Prostate gland (tissue), 2 donors: ENCODE measurements at regions not wholly inside any gene's neighbourhood (a gene's known extent, or its start where the extent isn't known, plus 50 kb on each side); places are given as distances from the start of the nearest gene placed in this dataset.

Experiments
- DNase-seq: peaks from one replicate; pipeline ENCODE4 v3.0.0-alpha.2; 2019; ENCODE audit warnings: low spot score
- H3K27ac ChIP-seq, 2 donors: fragments of 200-600 bp; sonication (generic); 2 replicates each; pipeline ENCODE4 v1.5.1; 2017 to 2019
- H3K27me3 ChIP-seq: fragments of 200-600 bp; sonication (generic); replicated peaks from 2 replicates; pipeline ENCODE4 v1.5.1; 2019; ENCODE audit not compliant: insufficient read depth
- H3K36me3 ChIP-seq, 2 donors: fragments of 200-600 bp; sonication (generic); 1 replicate in 1 of 2; 2 replicates in 1 of 2; pipeline versions ENCODE4 v1.5.1 to v1.8.1; 2017 to 2019
- H3K4me1 ChIP-seq: fragments of 200-600 bp; sonication (generic); replicated peaks from 2 replicates; pipeline ENCODE4 v1.5.1; 2019
- H3K4me3 ChIP-seq, 2 donors: fragments of 200-600 bp; sonication (generic); 2 replicates each; pipeline ENCODE4 v1.5.1; 2017 to 2019
- H3K9me3 ChIP-seq: fragments of 200-600 bp; sonication (generic); 2 replicates; pipeline ENCODE4 v1.5.1; 2017
- POLR2A ChIP-seq: fragments of 450-650 bp; IDR thresholded peaks from one replicate; pipeline ENCODE4 v1.6.1; 2016; ENCODE audit warnings: antibody characterized with exemption, mild to moderate bottlenecking
- POLR2AphosphoS5 ChIP-seq: sonication (generic); formaldehyde crosslinking; IDR thresholded peaks from one replicate; pipeline ENCODE4 v1.6.1; 2017; ENCODE audit warnings: antibody characterized with exemption
- WGBS: methylation state at CpG from one replicate; pipeline ENCODE4 v1.1.5; 2018; 5-methylcytosine and 5-hydroxymethylcytosine counted together
- intact Hi-C: fragments of 100-400 bp; cut with DNase I; formaldehyde crosslinking; loops from one replicate; pipeline ENCODE4 v1.14.2; 2022
- TF ChIP-seq, protein P1 (sequence below), 4 experiments: fragments of 200-600 bp in 2 of 4; fragments of 450-650 bp in 2 of 4; sonication (generic) in 2 of 4; IDR thresholded peaks; 1 replicate in 3 of 4; 2 replicates in 1 of 4; pipeline ENCODE4 v1.5.1; 2016 to 2019; ENCODE audit warnings: antibody characterized with exemption in 4 of 4, mild to moderate bottlenecking in 2 of 4, moderate library complexity in 2 of 4

DNA sequence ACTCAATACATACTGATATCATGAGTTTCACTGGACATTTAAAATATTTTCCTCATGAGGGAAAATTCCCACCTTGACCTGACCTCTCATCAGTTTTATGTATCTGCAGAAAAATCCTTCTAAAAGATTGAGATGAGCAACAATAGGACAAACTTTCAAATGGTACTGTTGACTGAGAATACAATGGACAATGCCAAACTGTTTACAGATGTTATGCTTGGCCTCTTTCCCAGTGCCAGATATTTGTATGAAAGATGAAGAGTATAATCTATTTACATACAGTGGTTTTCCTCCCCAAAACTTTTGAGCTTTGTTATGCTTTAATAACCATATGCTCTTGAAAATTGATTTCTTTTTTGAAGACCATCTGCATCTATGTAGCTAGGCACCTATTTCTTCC lies 245.1 kb upstream of the RSPO3 start:
- Histone ChIP-seq H3K36me3 (no peaks in the 10 kb centered on the region), H3K4me3 (no peak overlapping the region), H3K27ac (no peak overlapping the region), H3K9me3 (no peaks in the 10 kb centered on the region), H3K4me1 (no peaks in the 10 kb centered on the region), H3K27me3 (no peaks in the 10 kb centered on the region)
- no peak for DNase-seq
- intact Hi-C loops = no loop called here
- TF ChIP-seq POLR2AphosphoS5 (no peak), POLR2A (no peak)
- TF ChIP-seq, protein P1, sequence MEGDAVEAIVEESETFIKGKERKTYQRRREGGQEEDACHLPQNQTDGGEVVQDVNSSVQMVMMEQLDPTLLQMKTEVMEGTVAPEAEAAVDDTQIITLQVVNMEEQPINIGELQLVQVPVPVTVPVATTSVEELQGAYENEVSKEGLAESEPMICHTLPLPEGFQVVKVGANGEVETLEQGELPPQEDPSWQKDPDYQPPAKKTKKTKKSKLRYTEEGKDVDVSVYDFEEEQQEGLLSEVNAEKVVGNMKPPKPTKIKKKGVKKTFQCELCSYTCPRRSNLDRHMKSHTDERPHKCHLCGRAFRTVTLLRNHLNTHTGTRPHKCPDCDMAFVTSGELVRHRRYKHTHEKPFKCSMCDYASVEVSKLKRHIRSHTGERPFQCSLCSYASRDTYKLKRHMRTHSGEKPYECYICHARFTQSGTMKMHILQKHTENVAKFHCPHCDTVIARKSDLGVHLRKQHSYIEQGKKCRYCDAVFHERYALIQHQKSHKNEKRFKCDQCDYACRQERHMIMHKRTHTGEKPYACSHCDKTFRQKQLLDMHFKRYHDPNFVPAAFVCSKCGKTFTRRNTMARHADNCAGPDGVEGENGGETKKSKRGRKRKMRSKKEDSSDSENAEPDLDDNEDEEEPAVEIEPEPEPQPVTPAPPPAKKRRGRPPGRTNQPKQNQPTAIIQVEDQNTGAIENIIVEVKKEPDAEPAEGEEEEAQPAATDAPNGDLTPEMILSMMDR (IDR thresholded peaks at IDR 0.05) = no peak

DNA sequence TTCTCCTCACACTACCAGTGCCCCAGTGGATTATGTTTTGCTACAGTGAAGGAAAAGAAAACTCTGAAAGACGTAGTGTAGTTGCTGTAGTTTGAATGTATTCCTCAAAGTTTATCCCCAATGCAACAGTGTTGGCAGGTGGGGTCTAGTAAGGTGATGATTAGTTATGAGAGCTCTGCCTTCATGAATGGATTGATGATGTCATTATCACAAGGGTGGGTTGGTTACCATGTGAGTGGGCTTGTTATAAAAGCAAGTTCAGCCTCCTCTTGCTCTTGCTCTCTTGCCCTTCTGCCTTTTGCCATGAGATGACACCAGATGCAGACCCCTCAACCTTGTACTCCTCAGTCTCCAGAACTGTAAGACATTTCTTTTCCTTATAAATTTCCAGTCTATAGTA lies 244.7 kb upstream of the RSPO3 start:
- DNase-seq = no peak
- TF ChIP-seq POLR2AphosphoS5 (no peak), POLR2A (no peak)
- TF ChIP-seq, protein P1 (IDR thresholded peaks at IDR 0.05) = no peak
- Histone ChIP-seq H3K27ac (no peak overlapping the region), H3K4me1 (no peaks in the 10 kb centered on the region), H3K36me3 (no peaks in the 10 kb centered on the region), H3K27me3 (no peaks in the 10 kb centered on the region), H3K4me3 (no peak overlapping the region), H3K9me3 (no peaks in the 10 kb centered on the region)
- intact Hi-C loops = no loop called here
- WGBS = 75% methylated on average over 1 of the region's 1 CpG

DNA sequence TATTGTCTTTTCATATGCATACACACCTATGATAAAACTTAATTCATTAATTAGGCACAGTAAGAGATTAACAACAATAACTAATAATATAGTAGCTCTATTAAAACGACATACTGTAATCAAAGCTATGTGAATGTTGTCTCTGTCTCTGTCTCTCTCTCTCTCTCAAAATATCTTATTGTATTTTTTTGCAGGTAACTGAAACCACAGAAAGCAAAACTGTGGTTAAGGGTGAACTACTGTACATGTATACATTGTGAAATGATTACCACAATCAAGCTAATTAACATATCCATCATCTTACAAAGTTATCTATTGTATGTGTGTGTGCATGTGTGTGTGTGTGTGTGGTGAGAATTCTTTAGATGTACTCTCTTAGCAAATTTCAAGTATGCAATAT lies 242.0 kb upstream of the RSPO3 start:
- no peak overlapping the region for H3K4me3 ChIP-seq
- no peak overlapping the region for H3K27ac ChIP-seq
- H3K27me3 ChIP-seq = no peaks in the 10 kb centered on the region
- TF ChIP-seq POLR2A = no peak
- TF ChIP-seq, protein P1 (IDR thresholded peaks at IDR 0.05) = no peak
- TF ChIP-seq POLR2AphosphoS5 = no peak
- DNase-seq = no peak
- intact Hi-C loops = no loop called here
- no peaks in the 10 kb centered on the region for H3K36me3 ChIP-seq
- no peaks in the 10 kb centered on the region for H3K4me1 ChIP-seq
- WGBS = 90% methylated on average over 1 of the region's 1 CpG
- H3K9me3 ChIP-seq = no peaks in the 10 kb centered on the region

DNA sequence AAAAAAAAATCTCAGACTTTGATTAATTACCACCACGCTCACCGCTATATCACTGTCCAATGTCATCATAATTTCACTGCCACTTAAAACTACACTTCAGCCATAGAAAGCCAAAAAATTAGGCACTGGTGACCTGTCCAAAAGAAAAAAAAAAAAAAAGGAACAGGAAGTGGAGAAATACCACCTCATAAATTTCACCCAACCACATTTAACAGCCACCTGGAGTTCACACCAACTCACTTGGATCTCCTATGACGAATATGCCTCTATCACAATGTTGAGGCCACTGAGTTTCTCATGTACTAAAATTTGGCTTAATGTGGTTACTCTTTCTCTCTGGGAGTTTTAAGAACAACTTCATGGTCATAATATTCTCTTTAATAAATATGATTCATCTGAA lies 237.5 kb upstream of the RSPO3 start:
- no peaks in the 10 kb centered on the region for H3K36me3 ChIP-seq
- no peak for TF ChIP-seq POLR2A
- TF ChIP-seq, protein P1 (IDR thresholded peaks at IDR 0.05) = no peak
- TF ChIP-seq POLR2AphosphoS5 = no peak
- no peaks in the 10 kb centered on the region for H3K27me3 ChIP-seq
- H3K27ac ChIP-seq = no peak overlapping the region
- H3K4me3 ChIP-seq = no peak overlapping the region
- intact Hi-C loops = no loop called here
- no peaks in the 10 kb centered on the region for H3K9me3 ChIP-seq
- DNase-seq = no peak
- WGBS = 84% methylated on average over 3 of the region's 3 CpGs
- H3K4me1 ChIP-seq = no peaks in the 10 kb centered on the region

DNA sequence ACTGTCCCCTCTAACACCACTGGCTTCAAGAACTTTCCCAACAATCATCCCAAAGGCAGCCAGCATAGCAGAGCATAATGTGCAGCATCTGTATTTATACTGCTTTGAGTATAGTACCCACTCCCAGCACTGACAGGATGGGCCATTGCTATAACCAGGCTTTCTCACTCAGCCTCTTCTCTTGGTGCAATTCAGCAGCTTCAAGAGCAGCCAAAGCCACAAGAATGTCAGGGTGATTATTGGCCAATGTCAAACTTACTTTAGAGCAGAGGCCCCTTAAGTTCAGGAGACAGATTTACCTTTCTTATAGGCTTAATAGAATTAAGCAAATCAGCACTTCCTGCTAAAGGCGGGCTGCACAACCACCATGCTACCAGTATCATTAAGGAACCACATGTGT lies 232.4 kb upstream of the RSPO3 start:
- Histone ChIP-seq H3K27ac (no peak overlapping the region), H3K36me3 (no peaks in the 10 kb centered on the region), H3K27me3 (no peaks in the 10 kb centered on the region), H3K4me1 (no peaks in the 10 kb centered on the region), H3K9me3 (no peaks in the 10 kb centered on the region), H3K4me3 (no peak overlapping the region)
- 94% methylated on average over 1 of the region's 1 CpG for WGBS
- intact Hi-C loops = no loop called here
- TF ChIP-seq, protein P1 (IDR thresholded peaks at IDR 0.05) = no peak
- no peak for TF ChIP-seq POLR2AphosphoS5
- no peak for TF ChIP-seq POLR2A
- no peak for DNase-seq
